Lower leg skin (tissue), 4 donors: ENCODE measurements at regions not wholly inside any gene's neighbourhood (a gene's known extent, or its start where the extent isn't known, plus 50 kb on each side); places are given as distances from the start of the nearest gene placed in this dataset.

Source experiments
- DNase-seq, 2 donors: peaks; one replicate each; pipeline ENCODE4 v3.0.0-alpha.2; 2019; ENCODE audit warnings: low spot score in 2 of 2
- H3K4me3 ChIP-seq: fragments of 200-600 bp; sonication (generic); 2 replicates; pipeline ENCODE4 v1.5.1; 2017; ENCODE audit warnings: mild to moderate bottlenecking, low read depth; ENCODE audit not compliant: poor library complexity, severe bottlenecking
- CTCF ChIP-seq, 3 donors: fragments of 450-650 bp; IDR thresholded peaks; one replicate each; pipeline ENCODE4 v1.5.1; 2016; ENCODE audit warnings: antibody characterized with exemption in 3 of 3, mild to moderate bottlenecking in 3 of 3, moderate library complexity in 2 of 3
- POLR2A ChIP-seq, 2 donors: fragments of 450-650 bp; IDR thresholded peaks; one replicate each; pipeline ENCODE4 v1.6.1; 2016 to 2017; ENCODE audit warnings: antibody characterized with exemption in 2 of 2, mild to moderate bottlenecking in 1 of 2, moderate library complexity in 1 of 2
- WGBS, 2 donors: methylation state at CpG; one replicate each; pipeline ENCODE4 v1.1.5; 2018; 5-methylcytosine and 5-hydroxymethylcytosine counted together
- intact Hi-C: fragments of 100-400 bp; cut with DNase I; formaldehyde crosslinking; loops from one replicate; pipeline ENCODE4 v1.15.0; 2023; ENCODE audit warnings: low total_unique reads

- TF ChIP-seq POLR2A (IDR thresholded peaks at IDR 0.05), result no peak
- TF ChIP-seq CTCF (IDR thresholded peaks at IDR 0.05), result no peak
- no peak overlapping the region for H3K4me3 ChIP-seq
- intact Hi-C loops, result no loop called here
- WGBS, 2 donors, result 29 to 48% methylated on average over 1 of the region's 1 CpG
- DNase-seq, result no peak
Measured at GRCh38 chr10:52682766-52683165, 89.8 kb downstream of the MBL2 start.

- intact Hi-C loops, result no loop called here
- no peak for DNase-seq
- TF ChIP-seq POLR2A (IDR thresholded peaks at IDR 0.05) (no peak), CTCF (IDR thresholded peaks at IDR 0.05) (no peak)
- WGBS, 2 donors, result 68 to 71% methylated on average over 2 of the region's 2 CpGs
- no peak overlapping the region for H3K4me3 ChIP-seq
Measured at GRCh38 chr10:52683776-52684175, 88.8 kb downstream of the MBL2 start.

GRCh38 chr10:52688899-52689298, 83.7 kb downstream of the MBL2 start:
- TF ChIP-seq POLR2A (IDR thresholded peaks at IDR 0.05) (no peak), CTCF (IDR thresholded peaks at IDR 0.05) (no peak)
- no peak overlapping the region for H3K4me3 ChIP-seq
- 89 to 90% methylated on average over 6 of the region's 6 CpGs for WGBS, 2 donors
- no peak for DNase-seq
- intact Hi-C loops, result no loop called here

GRCh38 chr10:52696232-52696631, 76.4 kb downstream of the MBL2 start:
- intact Hi-C loops, result no loop called here
- no peak overlapping the region for H3K4me3 ChIP-seq
- no peak for TF ChIP-seq POLR2A (IDR thresholded peaks at IDR 0.05)
- TF ChIP-seq CTCF (IDR thresholded peaks at IDR 0.05), result no peak
- DNase-seq, result no peak
- 94 to 95% methylated on average over 6 of the region's 6 CpGs for WGBS, 2 donors

GRCh38 chr10:52701647-52702046, 70.9 kb downstream of the MBL2 start:
- 67 to 72% methylated on average over 2 of the region's 2 CpGs for WGBS, 2 donors
- no peak for DNase-seq
- no peak overlapping the region for H3K4me3 ChIP-seq
- intact Hi-C loops, result no loop called here
- TF ChIP-seq CTCF (IDR thresholded peaks at IDR 0.05) (no peak), POLR2A (IDR thresholded peaks at IDR 0.05) (no peak)

- 48 to 52% methylated on average over 3 of the region's 3 CpGs for WGBS, 2 donors
- intact Hi-C loops, result no loop called here
- no peak for DNase-seq
Measured at GRCh38 chr10:52703451-52703850, 69.1 kb downstream of the MBL2 start.

More at GRCh38 chr10:52703451-52703850, 69.1 kb downstream of the MBL2 start:
- TF ChIP-seq CTCF (IDR thresholded peaks at IDR 0.05) (no peak), POLR2A (IDR thresholded peaks at IDR 0.05) (no peak)
- no peak overlapping the region for H3K4me3 ChIP-seq
